H1 (cell line): ENCODE measurements at regions not wholly inside any gene's neighbourhood (a gene's known extent, or its start where the extent isn't known, plus 50 kb on each side); places are given as distances from the start of the nearest gene placed in this dataset.

Source experiments
- CTCF ChIA-PET: fragments of 300-600 bp; sonication (Branson Sonifier 250); formaldehyde crosslinking; loops from one replicate; lab custom pipeline; 2021; ENCODE audit not compliant: partially characterized antibody; lab: Charles Lee
- POLR2A ChIA-PET: fragments of 300-600 bp; sonication (Branson Sonifier 250); formaldehyde crosslinking; loops from one replicate; lab custom pipeline; 2021; ENCODE audit warnings: inconsistent platforms; ENCODE audit not compliant: partially characterized antibody; lab: Charles Lee
- DNase-seq, 2 experiments: peaks; one replicate each; pipeline versions ENCODE4 v3.0.0 to v3.0.0-alpha.2; 2010 to 2022; ENCODE audit warnings: low spot score in 2 of 2, low read depth in 1 of 2, mixed read lengths in 1 of 2
- FAIRE-seq: peaks from 2 replicates; lab custom pipeline; 2011; peaks lifted over from hg19 to GRCh38; lab: Jason Lieb, UNC
- H2AFZ ChIP-seq: 2 replicates; pipeline ENCODE4 v1.8.1; 2012; ENCODE audit warnings: low read length, inconsistent platforms
- H2AK5ac ChIP-seq: 2 replicates; pipeline ENCODE4 v1.6.1; 2013; ENCODE audit warnings: low read depth, low read length
- H2BK120ac ChIP-seq: replicated peaks from 2 replicates; pipeline ENCODE3; 2013; ENCODE audit warnings: low read depth, low read length, inconsistent platforms
- H2BK12ac ChIP-seq: 2 replicates; pipeline ENCODE4 v1.6.1; 2013; ENCODE audit warnings: low read depth, low read length
- H2BK15ac ChIP-seq: 2 replicates; pipeline ENCODE4 v1.6.1; 2013; ENCODE audit warnings: low read length
- H2BK20ac ChIP-seq: 2 replicates; pipeline ENCODE4 v1.6.1; 2013; ENCODE audit warnings: low read length
- H2BK5ac ChIP-seq: 2 replicates; pipeline ENCODE4 v1.6.1; 2013; ENCODE audit warnings: low read depth, low read length
- H3K14ac ChIP-seq: 2 replicates; pipeline ENCODE4 v1.6.1; 2013; ENCODE audit warnings: inconsistent platforms; ENCODE audit not compliant: insufficient read length
- H3K18ac ChIP-seq: 2 replicates; pipeline ENCODE4 v1.6.1; 2013; ENCODE audit warnings: low read length; ENCODE audit errors: extremely low read depth
- H3K23ac ChIP-seq: 2 replicates; pipeline ENCODE4 v1.6.1; 2013; ENCODE audit warnings: inconsistent platforms; ENCODE audit not compliant: insufficient read length
- H3K23me2 ChIP-seq: 2 replicates; pipeline ENCODE4 v1.6.1; 2013; ENCODE audit warnings: low read depth, low read length
- H3K27ac ChIP-seq: 2 replicates; pipeline ENCODE4 v1.6.1; 2011; ENCODE audit warnings: low read depth, low read length, inconsistent platforms
- H3K27me3 ChIP-seq, 4 experiments: replicated peaks in 1 of 4; 1 replicate in 1 of 4; 2 replicates in 3 of 4; pipeline versions ENCODE4 v1.6.1 to v1.8.1; 2011 to 2013; ENCODE audit warnings: low read length in 3 of 4, mild to moderate bottlenecking in 3 of 4, inconsistent platforms in 2 of 4, mixed read lengths in 2 of 4, moderate library complexity in 1 of 4; ENCODE audit not compliant: control insufficient read depth in 3 of 4, insufficient read depth in 3 of 4; ENCODE audit errors: extremely low read depth in 1 of 4
- H3K36me3 ChIP-seq, 4 experiments: 2 replicates each; pipeline versions ENCODE4 v1.6.1 to v1.8.1; 2011 to 2013; ENCODE audit warnings: mild to moderate bottlenecking in 4 of 4, low read length in 3 of 4, moderate library complexity in 2 of 4, control low read depth in 1 of 4, inconsistent platforms in 1 of 4; ENCODE audit not compliant: insufficient read depth in 4 of 4, control insufficient read depth in 2 of 4
- H3K4ac ChIP-seq: replicated peaks from 2 replicates; pipeline ENCODE3; 2013; ENCODE audit warnings: low read length, low read depth, mixed read lengths, inconsistent platforms; ENCODE audit not compliant: insufficient read length
- H3K4me1 ChIP-seq, 4 experiments: replicated peaks in 1 of 4; 1 replicate in 1 of 4; 2 replicates in 3 of 4; pipeline versions ENCODE4 v1.6.1 to v1.8.1; 2011 to 2013; ENCODE audit warnings: low read length in 3 of 4, inconsistent platforms in 2 of 4, mixed read lengths in 1 of 4; ENCODE audit not compliant: insufficient read depth in 4 of 4, control insufficient read depth in 3 of 4
- H3K4me2 ChIP-seq, 2 experiments: 2 replicates each; pipeline versions ENCODE4 v1.6.1 to v1.8.1; 2011 to 2013; ENCODE audit warnings: low read depth in 2 of 2, low read length in 2 of 2, control low read depth in 1 of 2, inconsistent platforms in 1 of 2, mild to moderate bottlenecking in 1 of 2; ENCODE audit not compliant: insufficient read depth in 1 of 2
- H3K4me3 ChIP-seq, 4 experiments: fragments of 200-600, 300-600 bp in 1 of 4; sonication (generic), shearing (Covaris generic), sonication (Bioruptor Twin) in 1 of 4; 2 replicates each; pipeline versions ENCODE4 v1.5.1 to v1.8.1; 2011 to 2016; ENCODE audit warnings: low read length in 4 of 4, low read depth in 3 of 4, control low read depth in 2 of 4, inconsistent platforms in 2 of 4, mild to moderate bottlenecking in 2 of 4, mixed read lengths in 1 of 4, moderate library complexity in 1 of 4; ENCODE audit not compliant: insufficient read depth in 2 of 4; ENCODE audit errors: extremely low read depth in 1 of 4
- H3K56ac ChIP-seq: replicated peaks from 2 replicates; pipeline ENCODE3; 2013; ENCODE audit warnings: low read depth, mild to moderate bottlenecking, mixed read lengths, low read length, inconsistent platforms; ENCODE audit not compliant: insufficient read length
- H3K79me1 ChIP-seq: 2 replicates; pipeline ENCODE4 v1.6.1; 2013; ENCODE audit warnings: low read depth, low read length, control low read depth
- H3K79me2 ChIP-seq, 2 experiments: 2 replicates each; pipeline versions ENCODE4 v1.6.1 to v1.8.1; 2012 to 2013; ENCODE audit warnings: low read length in 2 of 2, mild to moderate bottlenecking in 2 of 2, inconsistent platforms in 1 of 2; ENCODE audit not compliant: insufficient read depth in 2 of 2, control insufficient read depth in 1 of 2
- H3K9ac ChIP-seq, 4 experiments: replicated peaks in 1 of 4; 1 replicate in 1 of 4; 2 replicates in 3 of 4; pipeline versions ENCODE4 v1.6.1 to v1.8.1; 2011 to 2013; ENCODE audit warnings: low read depth in 3 of 4, low read length in 3 of 4, control low read depth in 2 of 4, mild to moderate bottlenecking in 2 of 4, moderate library complexity in 2 of 4, inconsistent platforms in 1 of 4; ENCODE audit errors: extremely low read depth in 1 of 4
- H3K9me3 ChIP-seq, 2 experiments: 2 replicates each; pipeline versions ENCODE4 v1.6.1 to v1.8.1; 2012 to 2013; ENCODE audit warnings: mild to moderate bottlenecking in 2 of 2, moderate library complexity in 2 of 2, control low read depth in 1 of 2, inconsistent platforms in 1 of 2, low read depth in 1 of 2, low read length in 1 of 2, mixed read lengths in 1 of 2; ENCODE audit not compliant: insufficient read depth in 2 of 2
- H4K20me1 ChIP-seq, 2 experiments: replicated peaks in 1 of 2; 2 replicates each; pipeline versions ENCODE3 to v1.8.1; 2011 to 2013; ENCODE audit warnings: inconsistent platforms in 2 of 2, low read length in 2 of 2, mild to moderate bottlenecking in 1 of 2; ENCODE audit not compliant: insufficient read depth in 2 of 2, control insufficient read depth in 1 of 2
- H4K5ac ChIP-seq: 2 replicates; pipeline ENCODE4 v1.6.1; 2013; ENCODE audit warnings: low read length, low read depth, mixed read lengths, inconsistent platforms; ENCODE audit not compliant: insufficient read length
- H4K8ac ChIP-seq: 2 replicates; pipeline ENCODE4 v1.8.0; 2013; ENCODE audit warnings: mild to moderate bottlenecking, moderate library complexity, low read length, inconsistent platforms; ENCODE audit not compliant: insufficient read depth; ENCODE audit errors: extremely low read depth
- H4K91ac ChIP-seq: replicated peaks from 2 replicates; pipeline ENCODE3; 2013; ENCODE audit warnings: low read length, mixed read lengths, inconsistent platforms; ENCODE audit not compliant: insufficient read length
- BCL11A ChIP-seq, 2 experiments: IDR thresholded peaks; one replicate each; pipeline ENCODE4 v1.6.1; 2011; ENCODE audit warnings: low read depth in 2 of 2, low read length in 2 of 2, mild to moderate bottlenecking in 2 of 2
- BRCA1 ChIP-seq: IDR thresholded peaks from 2 replicates; pipeline ENCODE4 v1.6.1; 2012; ENCODE audit warnings: low read depth, low read length, improper control_type of control experiment
- CBX5 ChIP-seq: fragments of 300-800, 300-1000 bp; sonication (generic); IDR thresholded peaks from 2 replicates; pipeline ENCODE4 v1.7.1; 2016; ENCODE audit warnings: antibody characterized with exemption, low read length, low read depth
- CHD1 ChIP-seq: IDR thresholded peaks from 2 replicates; pipeline ENCODE4 v1.6.1; 2012; ENCODE audit warnings: low read depth, low read length, improper control_type of control experiment
- GTF2F1 ChIP-seq: IDR thresholded peaks from 2 replicates; pipeline ENCODE4 v1.6.1; 2012; ENCODE audit warnings: low read depth, low read length, improper control_type of control experiment, borderline replicate concordance
- MAX ChIP-seq: IDR thresholded peaks from 2 replicates; pipeline ENCODE4 v1.6.1; 2012; ENCODE audit warnings: inconsistent platforms
- PHF8 ChIP-seq: fragments of 200-600 bp; sonication (generic); conservative IDR thresholded peaks from 2 replicates; pipeline ENCODE4 v1.7.1; 2012; ENCODE audit warnings: low read depth, mild to moderate bottlenecking, inconsistent platforms, low read length, moderate library complexity
- POLR2AphosphoS5 ChIP-seq: IDR thresholded peaks from 2 replicates; pipeline ENCODE4 v1.6.1; 2011; ENCODE audit warnings: low read depth, low read length
- RXRA ChIP-seq: IDR thresholded peaks from 2 replicates; pipeline ENCODE4 v1.6.1; 2011; ENCODE audit warnings: low read depth, mild to moderate bottlenecking, low read length, moderate library complexity; ENCODE audit not compliant: insufficient read depth
- SIN3A ChIP-seq, 2 experiments: IDR thresholded peaks in 1 of 2; conservative IDR thresholded peaks in 1 of 2; 2 replicates each; pipeline ENCODE4 v1.6.1; 2011 to 2012; ENCODE audit warnings: low read length in 2 of 2, improper control_type of control experiment in 1 of 2, low read depth in 1 of 2, mild to moderate bottlenecking in 1 of 2
- ZNF274 ChIP-seq: IDR thresholded peaks from 2 replicates; pipeline ENCODE4 v1.7.0; 2012; ENCODE audit warnings: low read length, borderline replicate concordance; ENCODE audit errors: extremely low read depth
- WGBS, 2 experiments: shearing (Covaris generic) in 1 of 2; methylation state at CpG; one replicate each; pipeline versions ENCODE4 v1.1.6 to v1.1.7; 2013 to 2015; ENCODE audit warnings: low lambda C conversion rate in 2 of 2, mixed read lengths in 2 of 2, inconsistent platforms in 1 of 2, low coverage in 1 of 2, missing lambda C conversion rate in 1 of 2; ENCODE audit not compliant: insufficient replicate concordance in 2 of 2, insufficient coverage in 1 of 2, insufficient read length in 1 of 2; ENCODE audit errors: extremely low coverage in 1 of 2, missing lambda C conversion rate in 1 of 2; 5-methylcytosine and 5-hydroxymethylcytosine counted together

GRCh38 chr13:109485136-109485794, 301.1 kb downstream of the IRS2 start:
- H3K4me3 ChIP-seq, result no peak overlapping the region
- H2AK5ac ChIP-seq, result no peak overlapping the region
- H3K27ac ChIP-seq, result no peak overlapping the region
- no peaks in the 10 kb centered on the region for H4K20me1 ChIP-seq
- DNase-seq, result no peak
- H3K79me2 ChIP-seq, result no peaks in the 10 kb centered on the region
- no peak for TF ChIP-seq RXRA
- TF ChIP-seq MAX, result no peak
- no peak for TF ChIP-seq GTF2F1
- TF ChIP-seq SIN3A (conservative IDR thresholded peaks at IDR 0.05 in 1 of 2, IDR thresholded peaks at IDR 0.05 in 1 of 2; ENCODE audit: low read depth in 1 of 2, low read length in 2 of 2), result no peak
- TF ChIP-seq BCL11A (IDR thresholded peaks at IDR 0.05; ENCODE audit: low read depth in 2 of 2, low read length in 2 of 2), result no peak
- TF ChIP-seq ZNF274, result no peak
- TF ChIP-seq POLR2AphosphoS5, result no peak
- TF ChIP-seq PHF8, result no peak
- no peak for TF ChIP-seq BRCA1
- no peak for TF ChIP-seq CHD1
- TF ChIP-seq CBX5, result no peak
- TF ChIP-seq, all 59 proteins: peak for 0
- peaks cover 9 to 14% of the 10 kb centered on the region in 2 experiments; a peak in 2 of 4 replicates for H3K9me3 ChIP-seq
- H3K4me2 ChIP-seq, result no peak overlapping the region
- no peak overlapping the region for H2AFZ ChIP-seq
- no peak overlapping the region for H2BK12ac ChIP-seq
- WGBS, 2 experiments, result 91% methylated on average over 12 of the region's 13 CpGs; no CpG with 5 or more reads in 1 of the 2 experiments
- no peak overlapping the region for H3K23ac ChIP-seq
- ChIA-PET POLR2A (no interaction called here), CTCF (interaction anchor here (1.0 to 2.0 kb wide), 2 partner anchors 125 to 287 kb away, joined by 4 read pairs; no protein-coding TSS in a partner anchor)
- no peak overlapping the region for H3K4ac ChIP-seq
- no peak overlapping the region for H4K8ac ChIP-seq
- FAIRE-seq, result no peak
- H3K4me1 ChIP-seq, result no peaks in the 10 kb centered on the region
- no peak overlapping the region for H4K5ac ChIP-seq
- H3K9ac ChIP-seq, result no peak overlapping the region
- no peak overlapping the region for H3K18ac ChIP-seq
- no peaks in the 10 kb centered on the region for H3K23me2 ChIP-seq
- H3K27me3 ChIP-seq, result no peaks in the 10 kb centered on the region
- H2BK5ac ChIP-seq, result no peak overlapping the region
- H3K56ac ChIP-seq, result no peak overlapping the region
- no peak overlapping the region for H2BK20ac ChIP-seq
- no peak overlapping the region for H4K91ac ChIP-seq
- no peak overlapping the region for H2BK15ac ChIP-seq
- no peak overlapping the region for H2BK120ac ChIP-seq
- H3K36me3 ChIP-seq, result no peaks in the 10 kb centered on the region
- no peaks in the 10 kb centered on the region for H3K79me1 ChIP-seq
- H3K14ac ChIP-seq, result no peak overlapping the region
